ENCODE measurements at regions not wholly inside any gene's neighbourhood (a gene's known extent, or its start where the extent isn't known, plus 50 kb on each side); places are given as distances from the start of the nearest gene placed in this dataset.
A peak's percentile ranks its signal among the peaks of the same experiment; 100 is the strongest.
"Not testable (repeated sequence)": the region's sequence is repeated elsewhere in the genome, so short reads cannot be mapped to it uniquely, and the experiment has no call there.

DNA sequence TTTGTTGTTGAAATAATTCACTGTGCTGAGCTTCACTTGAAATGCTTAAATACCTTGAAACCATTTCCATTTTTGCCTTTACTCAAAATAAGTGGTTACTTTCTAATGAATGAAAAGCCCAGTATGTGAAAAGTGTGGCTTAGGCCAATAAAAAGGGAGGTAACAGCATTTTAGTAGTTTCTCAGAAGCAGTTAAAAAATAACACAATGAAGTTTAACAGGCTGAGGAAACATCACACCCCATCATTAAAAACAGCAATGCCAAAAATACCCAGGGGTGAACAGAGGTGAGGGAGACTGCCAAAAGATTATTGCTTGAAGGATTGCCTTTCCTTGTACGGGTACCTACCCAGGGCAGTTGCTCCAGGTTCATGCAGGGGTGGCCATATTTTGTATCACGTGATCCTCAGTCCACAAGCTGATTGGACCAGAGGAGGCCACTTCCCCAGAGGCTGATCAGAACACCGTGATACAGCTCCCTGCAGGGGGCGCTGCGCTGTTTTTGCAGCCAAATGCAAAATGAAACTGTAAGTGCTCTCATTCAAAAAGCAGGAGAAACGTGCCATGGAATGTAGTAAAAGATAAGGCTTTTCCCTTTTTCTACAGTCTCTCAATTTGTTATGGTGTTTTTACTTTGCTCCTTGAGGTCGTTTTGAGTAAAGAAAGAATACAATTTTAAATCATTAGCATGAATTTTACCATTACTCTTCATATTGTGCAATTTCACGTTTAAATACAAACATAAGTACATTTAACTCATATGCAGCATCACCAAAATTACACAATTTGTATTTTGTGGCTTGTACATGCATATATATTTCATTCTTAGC is 70.2 kb upstream of the SH3BP4 start:
- Mint-ChIP-seq H3K27ac (no peak overlapping the region), H3K4me3 (ENCODE audit: low read depth) (no peak overlapping the region), H3K27me3 (peaks cover 4% of the 10 kb centered on the region), H3K9me3 (ENCODE audit: low read depth) (peaks cover 7% of the 10 kb centered on the region), H3K36me3 (ENCODE audit: insufficient read depth) (peaks cover 4% of the 10 kb centered on the region), H3K4me1 (ENCODE audit: low read depth) (peaks cover 7% of the 10 kb centered on the region)
- peak; percentile 61 for TF ChIP-seq CTCF (IDR thresholded peaks at IDR 0.05; ENCODE audit: unreplicated experiment)
- DNase-seq (ENCODE audit: low spot score, unreplicated experiment): peak; percentile 16

GRCh38 chr2:234880551-234881211 is 71.1 kb upstream of the SH3BP4 start:
- no peak overlapping the region for H3K4me3 Mint-ChIP-seq (ENCODE audit: low read depth)
- peaks cover 16% of the 10 kb centered on the region for H3K9me3 Mint-ChIP-seq (ENCODE audit: low read depth)
- peaks cover 8% of the 10 kb centered on the region for H3K36me3 Mint-ChIP-seq (ENCODE audit: insufficient read depth)
- H3K27ac Mint-ChIP-seq: no peak overlapping the region
- TF ChIP-seq CTCF (IDR thresholded peaks at IDR 0.05; ENCODE audit: unreplicated experiment): no peak
- peaks cover 4% of the 10 kb centered on the region for H3K27me3 Mint-ChIP-seq
- H3K4me1 Mint-ChIP-seq (ENCODE audit: low read depth): peaks cover 7% of the 10 kb centered on the region
- DNase-seq (ENCODE audit: low spot score, unreplicated experiment): no peak

DNA sequence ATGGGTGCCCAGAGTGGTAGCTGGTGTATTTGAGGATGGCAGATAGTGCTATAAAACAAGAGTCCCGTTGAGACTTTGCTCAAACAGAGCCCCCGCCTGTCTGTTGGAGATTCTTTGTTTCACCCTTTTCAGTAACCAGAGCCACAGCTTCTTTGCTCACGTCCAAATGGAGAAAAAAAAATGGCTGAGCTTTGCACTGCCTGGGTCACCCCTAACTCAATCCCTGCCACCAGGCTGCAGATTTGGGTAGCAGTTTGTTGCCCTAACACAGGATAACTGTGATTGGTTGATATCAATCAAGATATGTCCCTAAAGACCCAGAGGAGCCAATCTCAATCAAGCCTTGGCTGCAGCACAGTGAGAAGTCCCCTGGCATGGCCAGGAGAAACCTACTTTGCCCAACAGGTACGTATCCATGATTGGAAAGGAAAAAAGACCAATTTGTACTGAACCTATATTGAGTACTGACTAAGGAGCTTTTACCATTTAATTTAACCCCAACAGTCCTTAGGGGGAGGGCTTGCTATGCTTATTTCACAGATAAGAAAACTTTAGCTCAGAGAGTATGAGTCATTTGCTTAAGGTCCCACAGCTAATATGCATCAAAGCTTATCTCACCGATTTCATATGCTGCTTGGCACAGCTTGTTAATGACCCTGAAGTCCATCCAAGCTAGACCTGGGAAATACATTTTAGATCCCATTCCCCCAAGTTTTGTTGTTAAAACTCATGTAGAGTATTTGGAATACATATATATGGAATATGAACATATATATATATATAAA is 72.0 kb upstream of the SH3BP4 start:
- Mint-ChIP-seq H3K27me3 (peaks cover 2% of the 10 kb centered on the region), H3K4me3 (ENCODE audit: low read depth) (no peak overlapping the region), H3K9me3 (ENCODE audit: low read depth) (peaks cover 16% of the 10 kb centered on the region), H3K4me1 (ENCODE audit: low read depth) (peaks cover 6% of the 10 kb centered on the region), H3K27ac (no peak overlapping the region), H3K36me3 (ENCODE audit: insufficient read depth) (peaks cover 6% of the 10 kb centered on the region)
- TF ChIP-seq CTCF (IDR thresholded peaks at IDR 0.05; ENCODE audit: unreplicated experiment): no peak
- DNase-seq (ENCODE audit: low spot score, unreplicated experiment): no peak

GRCh38 chr2:234876621-234877020 is 75.2 kb upstream of the SH3BP4 start:
- Mint-ChIP-seq H3K36me3 (ENCODE audit: insufficient read depth) (peaks cover 12% of the 10 kb centered on the region), H3K9me3 (ENCODE audit: low read depth) (peaks cover 23% of the 10 kb centered on the region), H3K27me3 (peaks cover 10% of the 10 kb centered on the region)
- not testable (repeated sequence) for DNase-seq (ENCODE audit: low spot score, unreplicated experiment); H3K4me3 Mint-ChIP-seq (ENCODE audit: low read depth); H3K27ac Mint-ChIP-seq; H3K4me1 Mint-ChIP-seq (ENCODE audit: low read depth)

GRCh38 chr2:234874347-234875046 is 77.3 kb upstream of the SH3BP4 start:
- Mint-ChIP-seq H3K4me1 (ENCODE audit: low read depth) (peaks cover 6% of the 10 kb centered on the region), H3K9me3 (ENCODE audit: low read depth) (peaks cover 23% of the 10 kb centered on the region), H3K27ac (no peak overlapping the region), H3K27me3 (peaks cover 25% of the 10 kb centered on the region), H3K4me3 (ENCODE audit: low read depth) (no peak overlapping the region), H3K36me3 (ENCODE audit: insufficient read depth) (peaks cover 12% of the 10 kb centered on the region)
- DNase-seq (ENCODE audit: low spot score, unreplicated experiment): no peak
- TF ChIP-seq CTCF (IDR thresholded peaks at IDR 0.05; ENCODE audit: unreplicated experiment): no peak

All from progenitor cell of endocrine pancreas (in vitro differentiated cells).